ENCODE measurements at regions not wholly inside any gene's neighbourhood (a gene's known extent, or its start where the extent isn't known, plus 50 kb on each side); places are given as distances from the start of the nearest gene placed in this dataset.

DNA sequence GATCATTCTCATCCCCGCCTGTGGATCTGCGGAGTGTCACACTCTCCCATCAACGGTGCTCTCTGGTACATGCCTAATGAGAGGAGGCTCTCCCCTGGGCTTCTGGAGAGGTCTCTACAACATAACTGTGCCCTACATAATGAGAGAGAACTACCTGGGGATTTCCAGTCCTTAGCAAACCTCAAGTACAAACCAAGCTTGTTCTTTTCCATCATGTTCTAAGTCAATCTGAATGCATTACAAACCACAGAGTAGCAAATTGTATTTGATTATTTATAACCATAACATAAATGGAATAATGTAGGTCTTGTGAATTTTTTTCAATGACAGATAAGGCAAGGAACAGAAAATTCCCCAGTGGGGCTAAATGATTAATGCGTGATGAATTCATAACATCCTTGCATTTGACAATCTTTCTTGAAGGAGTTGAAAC is 412.4 kb upstream of the NRP1 start:
- DNase-seq = no peak

DNA sequence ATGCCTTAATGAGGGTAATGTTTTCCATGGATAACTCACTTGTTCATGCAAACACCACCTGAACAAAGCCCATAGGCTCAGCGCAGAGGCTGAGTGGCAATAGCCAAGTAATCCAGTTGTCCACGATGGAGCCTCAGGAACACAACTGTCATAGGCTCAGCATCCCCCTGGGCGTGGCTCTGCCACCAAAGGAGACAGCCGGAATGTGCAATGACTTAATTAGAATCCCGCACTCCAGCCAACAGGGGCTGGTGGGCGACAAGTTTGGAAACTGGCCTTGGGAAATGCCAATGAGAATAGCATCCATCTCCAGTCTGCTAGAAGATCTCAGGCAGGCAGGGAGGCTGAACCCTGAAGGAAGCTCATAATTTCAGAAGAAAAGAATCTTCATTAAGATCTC is 411.7 kb upstream of the NRP1 start:
- Mint-ChIP-seq H3K9me3 (no peaks in the 10 kb centered on the region), H3K4me3 (no peak overlapping the region), H3K27me3 (no peaks in the 10 kb centered on the region), H3K27ac (no peak overlapping the region), H3K36me3 (no peaks in the 10 kb centered on the region), H3K4me1 (no peaks in the 10 kb centered on the region)
- Histone ChIP-seq H3K36me3 (ENCODE audit: control insufficient read depth, insufficient read depth, low read length) (no peaks in the 10 kb centered on the region), H3K4me1 (ENCODE audit: control insufficient read depth, insufficient read depth, low read length, poor library complexity, severe bottlenecking) (no peaks in the 10 kb centered on the region), H3K27me3 (ENCODE audit: control insufficient read depth, insufficient read depth, low read length) (no peaks in the 10 kb centered on the region), H3K4me3 (ENCODE audit: low read depth, low read length) (no peak overlapping the region), H3K9me3 (ENCODE audit: control insufficient read depth in 2 of 2, low read length in 2 of 2) (no peaks in the 10 kb centered on the region), H3K27ac (ENCODE audit: insufficient read depth, low read length, poor library complexity, severe bottlenecking) (no peak overlapping the region)
- DNase-seq (no peak), ATAC-seq (ENCODE audit: low read depth in 2 of 2) (no peak)

More for the DNA sequence above, 412.4 kb upstream of the NRP1 start:
- ATAC-seq (ENCODE audit: low read depth in 2 of 2) = no peak
- Mint-ChIP-seq H3K4me1 (no peaks in the 10 kb centered on the region), H3K36me3 (no peaks in the 10 kb centered on the region), H3K9me3 (no peaks in the 10 kb centered on the region), H3K4me3 (no peak overlapping the region), H3K27me3 (no peaks in the 10 kb centered on the region), H3K27ac (no peak overlapping the region)
- Histone ChIP-seq H3K27ac (ENCODE audit: insufficient read depth, low read length, poor library complexity, severe bottlenecking) (no peak overlapping the region), H3K9me3 (ENCODE audit: control insufficient read depth in 2 of 2, low read length in 2 of 2) (no peaks in the 10 kb centered on the region), H3K4me1 (ENCODE audit: control insufficient read depth, insufficient read depth, low read length, poor library complexity, severe bottlenecking) (no peaks in the 10 kb centered on the region), H3K4me3 (ENCODE audit: low read depth, low read length) (no peak overlapping the region), H3K27me3 (ENCODE audit: control insufficient read depth, insufficient read depth, low read length) (no peaks in the 10 kb centered on the region), H3K36me3 (ENCODE audit: control insufficient read depth, insufficient read depth, low read length) (no peaks in the 10 kb centered on the region)

DNA sequence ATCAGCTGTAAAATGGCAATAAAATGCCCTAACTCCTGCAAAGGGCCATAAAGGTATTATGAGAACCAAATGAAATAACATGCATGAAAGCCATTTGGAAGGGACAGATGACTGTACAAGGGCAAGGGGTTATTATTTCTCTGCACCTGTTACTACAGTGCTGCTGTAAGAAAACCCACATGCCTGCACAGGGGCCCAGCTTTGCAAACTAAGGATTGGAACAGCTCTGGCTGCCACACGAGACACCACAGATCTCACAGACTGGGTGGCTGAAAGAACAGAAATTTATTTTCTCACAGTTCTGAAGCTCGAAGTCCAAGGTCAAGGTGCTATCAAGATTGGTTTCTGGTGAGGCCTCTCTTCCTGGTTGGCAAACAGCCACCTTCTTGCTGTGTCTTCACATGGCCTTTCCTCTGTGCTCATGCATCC is 409.0 kb upstream of the NRP1 start:
- no peak for DNase-seq
- H3K27ac ChIP-seq (ENCODE audit: insufficient read depth, low read length, poor library complexity, severe bottlenecking) = no peak overlapping the region

GRCh38 chr10:33739031-33739430 is 404.6 kb upstream of the NRP1 start:
- Histone ChIP-seq H3K36me3 (ENCODE audit: control insufficient read depth, insufficient read depth, low read length) (no peaks in the 10 kb centered on the region), H3K4me1 (ENCODE audit: control insufficient read depth, insufficient read depth, low read length, poor library complexity, severe bottlenecking) (no peaks in the 10 kb centered on the region), H3K9me3 (ENCODE audit: control insufficient read depth in 2 of 2, low read length in 2 of 2) (no peaks in the 10 kb centered on the region), H3K4me3 (ENCODE audit: low read depth, low read length) (no peak overlapping the region), H3K27me3 (ENCODE audit: control insufficient read depth, insufficient read depth, low read length) (no peaks in the 10 kb centered on the region), H3K27ac (ENCODE audit: insufficient read depth, low read length, poor library complexity, severe bottlenecking) (no peak overlapping the region)
- Mint-ChIP-seq H3K27me3 (peaks cover 5% of the 10 kb centered on the region), H3K36me3 (no peaks in the 10 kb centered on the region), H3K27ac (no peak overlapping the region), H3K9me3 (peaks cover 0 to 3% (median 0%) of the 10 kb centered on the region in 7 donors), H3K4me1 (no peaks in the 10 kb centered on the region), H3K4me3 (no peak overlapping the region)
- ATAC-seq (ENCODE audit: low read depth in 2 of 2) (no peak), DNase-seq (no peak)

More for the DNA sequence above, 409.0 kb upstream of the NRP1 start:
- Histone ChIP-seq H3K4me3 (ENCODE audit: low read depth, low read length) (no peak overlapping the region), H3K27me3 (ENCODE audit: control insufficient read depth, insufficient read depth, low read length) (no peaks in the 10 kb centered on the region), H3K36me3 (ENCODE audit: control insufficient read depth, insufficient read depth, low read length) (no peaks in the 10 kb centered on the region), H3K4me1 (ENCODE audit: control insufficient read depth, insufficient read depth, low read length, poor library complexity, severe bottlenecking) (no peaks in the 10 kb centered on the region), H3K9me3 (ENCODE audit: control insufficient read depth in 2 of 2, low read length in 2 of 2) (no peaks in the 10 kb centered on the region)
- peaks cover 0 to 3% (median 0%) of the 10 kb centered on the region in 7 donors for H3K9me3 Mint-ChIP-seq
- no peaks in the 10 kb centered on the region for H3K4me1 Mint-ChIP-seq
- no peak overlapping the region for H3K27ac Mint-ChIP-seq
- H3K4me3 Mint-ChIP-seq = no peak overlapping the region
- H3K27me3 Mint-ChIP-seq = no peaks in the 10 kb centered on the region
- ATAC-seq (ENCODE audit: low read depth in 2 of 2) = no peak
- H3K36me3 Mint-ChIP-seq = no peaks in the 10 kb centered on the region

DNA sequence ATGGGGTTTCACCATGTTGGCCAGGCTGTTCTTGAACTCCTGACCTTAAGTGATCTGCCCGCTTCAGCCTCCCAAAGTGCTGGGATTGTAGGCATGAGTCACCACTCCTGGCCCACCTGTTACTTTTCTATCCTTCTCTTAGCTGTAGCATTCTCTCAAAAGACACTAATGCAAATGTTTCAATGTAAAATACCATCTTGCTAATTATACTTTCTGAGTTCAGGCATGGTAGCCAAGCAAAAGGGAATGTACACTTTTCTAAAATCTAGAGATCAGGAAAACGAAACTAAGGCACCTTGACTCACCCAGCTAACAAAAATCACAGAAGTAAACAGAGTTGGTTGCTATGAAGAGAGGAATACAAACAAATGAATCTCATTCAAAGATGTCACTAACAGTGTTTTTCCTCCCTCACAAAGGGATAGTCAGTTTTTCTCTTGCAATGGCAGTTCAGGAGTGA is 401.0 kb upstream of the NRP1 start:
- H3K27ac ChIP-seq (ENCODE audit: insufficient read depth, low read length, poor library complexity, severe bottlenecking) = no peak overlapping the region
- H3K36me3 ChIP-seq (ENCODE audit: control insufficient read depth, insufficient read depth, low read length) = no peaks in the 10 kb centered on the region
- no peak overlapping the region for H3K4me3 Mint-ChIP-seq
- peaks cover 5% of the 10 kb centered on the region for H3K27me3 Mint-ChIP-seq
- no peaks in the 10 kb centered on the region for H3K9me3 ChIP-seq (ENCODE audit: control insufficient read depth in 2 of 2, low read length in 2 of 2)
- H3K27me3 ChIP-seq (ENCODE audit: control insufficient read depth, insufficient read depth, low read length) = peaks cover 3% of the 10 kb centered on the region
- no peaks in the 10 kb centered on the region for H3K36me3 Mint-ChIP-seq
- no peak for ATAC-seq (ENCODE audit: low read depth in 2 of 2)
- H3K9me3 Mint-ChIP-seq = peaks cover 0 to under 1% (median 0%) of the 10 kb centered on the region in 7 donors
- no peak overlapping the region for H3K4me3 ChIP-seq (ENCODE audit: low read depth, low read length)
- H3K4me1 ChIP-seq (ENCODE audit: control insufficient read depth, insufficient read depth, low read length, poor library complexity, severe bottlenecking) = no peaks in the 10 kb centered on the region
- no peak for DNase-seq
- no peak overlapping the region for H3K27ac Mint-ChIP-seq
- no peaks in the 10 kb centered on the region for H3K4me1 Mint-ChIP-seq

DNA sequence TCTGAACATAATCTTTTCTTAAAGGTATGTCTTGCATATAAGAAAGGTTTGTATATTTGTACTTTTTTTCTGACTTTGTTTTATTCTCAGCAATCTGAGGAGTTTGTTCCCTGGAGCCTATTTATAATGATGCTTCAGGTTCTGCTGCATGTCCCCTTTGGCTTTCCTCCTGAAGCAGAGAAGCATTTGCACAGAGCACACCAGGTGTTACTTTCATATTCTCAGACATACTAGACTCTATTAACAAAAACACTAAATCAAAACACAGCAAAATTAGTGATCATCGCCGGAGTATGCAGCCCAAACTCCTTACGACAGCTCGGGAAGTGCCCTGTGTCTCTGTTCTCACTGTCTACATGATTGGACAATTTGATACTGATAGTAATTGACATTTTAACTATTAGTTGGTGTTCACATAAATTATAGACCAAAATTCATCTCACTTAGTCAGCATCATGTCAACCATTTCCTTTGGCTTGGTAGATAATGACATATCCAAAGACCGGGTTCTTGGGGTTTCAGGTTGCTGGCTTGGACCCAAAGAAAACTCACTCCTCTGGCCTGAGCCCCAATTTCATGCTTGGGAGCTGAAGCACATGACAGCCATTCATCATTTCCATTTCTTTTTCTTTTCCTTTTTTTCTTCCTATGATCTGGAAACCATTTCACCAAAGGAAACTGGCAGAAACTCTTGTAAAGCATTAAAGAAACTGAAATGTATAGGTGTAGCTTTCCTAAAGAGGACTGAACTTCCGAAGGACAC is 400.1 kb upstream of the NRP1 start:
- H3K27me3 ChIP-seq (ENCODE audit: control insufficient read depth, insufficient read depth, low read length) = peaks cover 3% of the 10 kb centered on the region
- peaks cover 0 to 2% (median 0%) of the 10 kb centered on the region in 7 donors for H3K9me3 Mint-ChIP-seq
- no peaks in the 10 kb centered on the region for H3K36me3 ChIP-seq (ENCODE audit: control insufficient read depth, insufficient read depth, low read length)
- no peaks in the 10 kb centered on the region for H3K36me3 Mint-ChIP-seq
- ATAC-seq (ENCODE audit: low read depth in 2 of 2) (no peak), DNase-seq (no peak)
- no peaks in the 10 kb centered on the region for H3K9me3 ChIP-seq (ENCODE audit: control insufficient read depth in 2 of 2, low read length in 2 of 2)
- no peak overlapping the region for H3K4me3 Mint-ChIP-seq
- no peak overlapping the region for H3K27ac ChIP-seq (ENCODE audit: insufficient read depth, low read length, poor library complexity, severe bottlenecking)
- H3K4me1 Mint-ChIP-seq = no peaks in the 10 kb centered on the region
- H3K4me1 ChIP-seq (ENCODE audit: control insufficient read depth, insufficient read depth, low read length, poor library complexity, severe bottlenecking) = no peaks in the 10 kb centered on the region
- H3K27me3 Mint-ChIP-seq = peaks cover 5% of the 10 kb centered on the region
- no peak overlapping the region for H3K4me3 ChIP-seq (ENCODE audit: low read depth, low read length)
- H3K27ac Mint-ChIP-seq = no peak overlapping the region

- no peak for ATAC-seq (ENCODE audit: low read depth in 2 of 2)
- no peak overlapping the region for H3K27ac Mint-ChIP-seq
- peaks cover 5% of the 10 kb centered on the region for H3K27me3 Mint-ChIP-seq
- H3K4me3 Mint-ChIP-seq = no peak overlapping the region
- no peak for DNase-seq
- Histone ChIP-seq H3K4me3 (ENCODE audit: low read depth, low read length) (no peak overlapping the region), H3K9me3 (ENCODE audit: control insufficient read depth in 2 of 2, low read length in 2 of 2) (no peaks in the 10 kb centered on the region), H3K4me1 (ENCODE audit: control insufficient read depth, insufficient read depth, low read length, poor library complexity, severe bottlenecking) (no peaks in the 10 kb centered on the region), H3K27ac (ENCODE audit: insufficient read depth, low read length, poor library complexity, severe bottlenecking) (no peak overlapping the region), H3K36me3 (ENCODE audit: control insufficient read depth, insufficient read depth, low read length) (no peaks in the 10 kb centered on the region), H3K27me3 (ENCODE audit: control insufficient read depth, insufficient read depth, low read length) (peaks cover 3% of the 10 kb centered on the region)
- no peaks in the 10 kb centered on the region for H3K4me1 Mint-ChIP-seq
- peaks cover 0 to 3% (median 0%) of the 10 kb centered on the region in 7 donors for H3K9me3 Mint-ChIP-seq
- H3K36me3 Mint-ChIP-seq = no peaks in the 10 kb centered on the region
These were observed 398.6 kb upstream of the NRP1 start for GRCh38 chr10:33733058-33733457.

GRCh38 chr10:33732161-33732680 is 397.8 kb upstream of the NRP1 start:
- Histone ChIP-seq H3K4me1 (ENCODE audit: control insufficient read depth, insufficient read depth, low read length, poor library complexity, severe bottlenecking) (no peaks in the 10 kb centered on the region), H3K27ac (ENCODE audit: insufficient read depth, low read length, poor library complexity, severe bottlenecking) (no peak overlapping the region), H3K9me3 (ENCODE audit: control insufficient read depth in 2 of 2, low read length in 2 of 2) (no peaks in the 10 kb centered on the region), H3K36me3 (ENCODE audit: control insufficient read depth, insufficient read depth, low read length) (no peaks in the 10 kb centered on the region), H3K27me3 (ENCODE audit: control insufficient read depth, insufficient read depth, low read length) (peaks cover 3% of the 10 kb centered on the region), H3K4me3 (ENCODE audit: low read depth, low read length) (no peak overlapping the region)
- DNase-seq (no peak), ATAC-seq (ENCODE audit: low read depth in 2 of 2) (no peak)
- H3K27ac Mint-ChIP-seq = no peak overlapping the region
- H3K4me3 Mint-ChIP-seq = no peak overlapping the region
- no peaks in the 10 kb centered on the region for H3K36me3 Mint-ChIP-seq
- no peaks in the 10 kb centered on the region for H3K4me1 Mint-ChIP-seq
- H3K27me3 Mint-ChIP-seq = peaks cover 5% of the 10 kb centered on the region
- H3K9me3 Mint-ChIP-seq = peaks cover 0 to 3% (median 0%) of the 10 kb centered on the region in 7 donors

Measured in CD4-positive, CD25-positive, alpha-beta regulatory T cell (primary cell).